Nephron progenitor cell (in vitro differentiated cells): ENCODE measurements at regions not wholly inside any gene's neighbourhood (a gene's known extent, or its start where the extent isn't known, plus 50 kb on each side); places are given as distances from the start of the nearest gene placed in this dataset.

Experiments
- DNase-seq: peaks from one replicate; pipeline ENCODE4 v3.0.0; 2021
- H3K27ac Mint-ChIP-seq: 2 replicates; pipeline ENCODE4 v1.8.0; 2021; ENCODE audit warnings: mild to moderate bottlenecking, moderate library complexity, mixed read lengths
- H3K27me3 Mint-ChIP-seq: 2 replicates; pipeline ENCODE4 v1.8.0; 2021; ENCODE audit warnings: mild to moderate bottlenecking, low read depth, mixed read lengths; ENCODE audit not compliant: poor library complexity
- H3K36me3 Mint-ChIP-seq: 2 replicates; pipeline ENCODE4 v1.8.0; 2021; ENCODE audit warnings: low read depth, mixed read lengths
- H3K4me1 Mint-ChIP-seq: 2 replicates; pipeline ENCODE4 v1.8.0; 2021; ENCODE audit warnings: mixed read lengths
- H3K4me3 Mint-ChIP-seq: 2 replicates; pipeline ENCODE4 v1.8.0; 2021; ENCODE audit warnings: mild to moderate bottlenecking, moderate library complexity, mixed read lengths
- H3K9me3 Mint-ChIP-seq: 2 replicates; pipeline ENCODE4 v1.8.0; 2021; ENCODE audit warnings: mild to moderate bottlenecking, moderate library complexity, mixed read lengths
- CTCF ChIP-seq: fragments of 200-600 bp; sonication (generic); IDR thresholded peaks from 2 replicates; pipeline ENCODE4 v1.5.0; 2021; ENCODE audit warnings: antibody characterized with exemption

GRCh38 chr16:54648575-54648974 lies 282.1 kb upstream of the IRX5 start:
- peaks cover 6% of the 10 kb centered on the region for H3K9me3 Mint-ChIP-seq
- no peaks in the 10 kb centered on the region for H3K36me3 Mint-ChIP-seq
- H3K27ac Mint-ChIP-seq = no peak overlapping the region
- TF ChIP-seq CTCF = no peak
- H3K27me3 Mint-ChIP-seq = peaks cover 9% of the 10 kb centered on the region
- H3K4me3 Mint-ChIP-seq = no peak overlapping the region
- H3K4me1 Mint-ChIP-seq = peaks cover 51% of the 10 kb centered on the region
- DNase-seq = no peak

- H3K9me3 Mint-ChIP-seq = peaks cover 6% of the 10 kb centered on the region
These were observed 282.9 kb upstream of the IRX5 start for GRCh38 chr16:54647725-54648221.

GRCh38 chr16:54647216-54647615 lies 283.4 kb upstream of the IRX5 start:
- no peak for TF ChIP-seq CTCF
- no peak overlapping the region for H3K27ac Mint-ChIP-seq
- H3K9me3 Mint-ChIP-seq = peaks cover 6% of the 10 kb centered on the region
- no peaks in the 10 kb centered on the region for H3K27me3 Mint-ChIP-seq
- peaks cover 41% of the 10 kb centered on the region for H3K4me1 Mint-ChIP-seq
- H3K4me3 Mint-ChIP-seq = no peak overlapping the region
- no peaks in the 10 kb centered on the region for H3K36me3 Mint-ChIP-seq
- no peak for DNase-seq

More at GRCh38 chr16:54647725-54648221, 282.9 kb upstream of the IRX5 start:
- H3K4me1 Mint-ChIP-seq = peaks cover 43% of the 10 kb centered on the region
- no peak for DNase-seq
- no peaks in the 10 kb centered on the region for H3K36me3 Mint-ChIP-seq
- H3K4me3 Mint-ChIP-seq = no peak overlapping the region
- TF ChIP-seq CTCF = no peak
- peaks cover 5% of the 10 kb centered on the region for H3K27me3 Mint-ChIP-seq
- H3K27ac Mint-ChIP-seq = no peak overlapping the region

GRCh38 chr16:54645345-54645744 lies 285.3 kb upstream of the IRX5 start:
- no peak overlapping the region for H3K4me3 Mint-ChIP-seq
- H3K27ac Mint-ChIP-seq = no peak overlapping the region
- H3K4me1 Mint-ChIP-seq = peaks cover 24% of the 10 kb centered on the region
- peaks cover 9% of the 10 kb centered on the region for H3K9me3 Mint-ChIP-seq
- H3K36me3 Mint-ChIP-seq = no peaks in the 10 kb centered on the region
- H3K27me3 Mint-ChIP-seq = peaks cover 5% of the 10 kb centered on the region
- no peak for DNase-seq
- TF ChIP-seq CTCF = no peak

GRCh38 chr16:54636221-54636793 lies 294.4 kb upstream of the IRX5 start:
- Mint-ChIP-seq H3K27me3 (peaks cover 8% of the 10 kb centered on the region), H3K4me3 (no peak overlapping the region), H3K9me3 (peaks cover 3% of the 10 kb centered on the region), H3K27ac (no peak overlapping the region), H3K36me3 (no peaks in the 10 kb centered on the region), H3K4me1 (peaks cover 25% of the 10 kb centered on the region)
- no peak for DNase-seq
- TF ChIP-seq CTCF = no peak

- Mint-ChIP-seq H3K36me3 (no peaks in the 10 kb centered on the region), H3K9me3 (no peaks in the 10 kb centered on the region), H3K27ac (no peak overlapping the region), H3K4me1 (peaks cover 26% of the 10 kb centered on the region), H3K4me3 (no peak overlapping the region), H3K27me3 (peaks cover 8% of the 10 kb centered on the region)
- peak; percentile 54 for TF ChIP-seq CTCF
- peak; percentile 24 for DNase-seq
These were observed 296.7 kb upstream of the IRX5 start for GRCh38 chr16:54633943-54634362.
